HepG2 (cell line): ENCODE measurements at regions not wholly inside any gene's neighbourhood (a gene's known extent, or its start where the extent isn't known, plus 50 kb on each side); places are given as distances from the start of the nearest gene placed in this dataset.

ENCODE experiments used
- ATAC-seq: fragments of 200-7000 bp; cut with Tn5 transposase; 3 replicates; pipeline ENCODE4 v1.9.1; 2020; ENCODE audit warnings: mild to moderate bottlenecking, moderate library complexity
- BruUV-seq: library from RNA; stranded (reverse); fragments of 400-500 nt; replicated peaks from 2 replicates; lab custom pipeline; 2021; lab: Mats Ljungman, UMichigan
- CTCF ChIA-PET: fragments of 300-600 bp; formaldehyde crosslinking; extraction: SDS; loops from one replicate; lab custom pipeline; 2021; ENCODE audit warnings: low total read pairs, inconsistent platforms, low intra/inter-chr PET ratio; lab: Yijun Ruan, JAX
- POLR2A ChIA-PET: fragments of 350-600 bp; sonication (Branson Sonifier 250); formaldehyde crosslinking; loops from one replicate; lab custom pipeline; 2020; ENCODE audit warnings: antibody characterized with exemption, inconsistent platforms; lab: Yijun Ruan, JAX
- DNase-seq: peaks from one replicate; pipeline ENCODE4 v3.0.0-alpha.2; 2015; ENCODE audit warnings: low spot score
- FAIRE-seq: peaks from 3 replicates; lab custom pipeline; 2011; peaks lifted over from hg19 to GRCh38; lab: Jason Lieb, UNC
- H2AFZ ChIP-seq: one replicate; pipeline ENCODE4 v1.6.1; 2011; ENCODE audit warnings: low read length, inconsistent platforms
- H3K27ac ChIP-seq: fragments of 300-600 bp; 3 replicates; pipeline ENCODE4 v1.8.0; 2011; ENCODE audit warnings: mixed run types, mild to moderate bottlenecking, mixed read lengths, low read length, inconsistent platforms; ENCODE audit not compliant: insufficient read depth; ENCODE audit errors: extremely low read length
- H3K27me3 ChIP-seq, 2 experiments: fragments of 200-600 bp in 1 of 2; 2 replicates in 1 of 2; 3 replicates in 1 of 2; pipeline versions ENCODE4 v1.6.0 to v1.8.0; 2011; ENCODE audit warnings: low read length in 2 of 2, mild to moderate bottlenecking in 2 of 2, moderate library complexity in 2 of 2, inconsistent platforms in 1 of 2; ENCODE audit not compliant: insufficient read depth in 2 of 2, control insufficient read depth in 1 of 2
- H3K36me3 ChIP-seq, 2 experiments: fragments of 200-600 bp in 1 of 2; replicated peaks in 1 of 2; 2 replicates in 1 of 2; 3 replicates in 1 of 2; pipeline versions ENCODE4 v1.5.1 to v1.8.0; 2011; ENCODE audit warnings: low read length in 2 of 2, inconsistent platforms in 1 of 2; ENCODE audit not compliant: insufficient read depth in 2 of 2, control insufficient read depth in 1 of 2
- H3K4me1 ChIP-seq: 2 replicates; pipeline ENCODE4 v1.5.1; 2012; ENCODE audit warnings: low read length, inconsistent platforms; ENCODE audit not compliant: insufficient read depth
- H3K4me2 ChIP-seq: 2 replicates; pipeline ENCODE4 v1.6.0; 2011; ENCODE audit warnings: low read depth, low read length, inconsistent platforms
- H3K4me3 ChIP-seq, 3 experiments: fragments of 200-600 bp in 1 of 3; sonication (generic), shearing (Covaris generic) in 1 of 3; replicated peaks in 1 of 3; 2 replicates each; pipeline ENCODE4 v1.5.1; 2011 to 2016; ENCODE audit warnings: low read length in 3 of 3, inconsistent platforms in 2 of 3, low read depth in 2 of 3, mild to moderate bottlenecking in 2 of 3, control low read depth in 1 of 3, mixed read lengths in 1 of 3; ENCODE audit not compliant: insufficient read depth in 1 of 3
- H3K79me2 ChIP-seq: one replicate; pipeline ENCODE4 v1.6.1; 2011; ENCODE audit warnings: low read length, inconsistent platforms; ENCODE audit not compliant: insufficient read depth
- H3K9ac ChIP-seq: 2 replicates; pipeline ENCODE4 v1.6.0; 2011; ENCODE audit warnings: mild to moderate bottlenecking, low read depth, low read length, inconsistent platforms; ENCODE audit not compliant: insufficient read depth
- H3K9me3 ChIP-seq: 2 replicates; pipeline ENCODE4 v1.5.1; 2012; ENCODE audit warnings: mild to moderate bottlenecking, low read length
- H4K20me1 ChIP-seq: 2 replicates; pipeline ENCODE4 v1.6.0; 2011; ENCODE audit warnings: inconsistent platforms, mild to moderate bottlenecking, low read length, moderate library complexity; ENCODE audit not compliant: insufficient read depth
- FOSL2 ChIP-seq: sonication (generic); formaldehyde crosslinking; IDR thresholded peaks from 2 replicates; pipeline ENCODE4 v1.4.0; 2020; ENCODE audit warnings: missing genetic modification reagents
- FOXO1 ChIP-seq: sonication (generic); formaldehyde crosslinking; IDR thresholded peaks from 2 replicates; pipeline ENCODE4 v1.4.0; 2020; ENCODE audit warnings: missing genetic modification reagents
- ZBTB40 ChIP-seq, 2 experiments: fragments of 450-650 bp in 1 of 2; sonication (generic) in 1 of 2; formaldehyde crosslinking in 1 of 2; IDR thresholded peaks; 2 replicates each; pipeline versions ENCODE4 v1.6.1 to v1.8.0; 2016 to 2022; ENCODE audit warnings: antibody characterized with exemption in 1 of 2, mild to moderate bottlenecking in 1 of 2, missing genetic modification reagents in 1 of 2
- ZNF276 ChIP-seq: sonication (generic); formaldehyde crosslinking; IDR thresholded peaks from 2 replicates; pipeline ENCODE4 v1.4.0; 2020; ENCODE audit warnings: mild to moderate bottlenecking, low read depth, missing genetic modification reagents
- ZNF280B ChIP-seq: sonication (generic); formaldehyde crosslinking; IDR thresholded peaks from 2 replicates; pipeline ENCODE4 v1.5.0; 2020; ENCODE audit warnings: missing genetic modification reagents, mild to moderate bottlenecking, borderline replicate concordance
- WGBS: methylation state at CpG from one replicate; pipeline ENCODE4 v1.1.6; 2017; ENCODE audit warnings: low lambda C conversion rate; 5-methylcytosine and 5-hydroxymethylcytosine counted together
- in situ Hi-C: cut with HindIII; loops from 2 replicates; pipeline ENCODE4 v1.10.0; 2017; ENCODE audit warnings: low pct_unique_long_range_greater_than_20kb; ENCODE audit not compliant: extremely low pct_ligation_motif_present
- intact Hi-C: fragments of 100-400 bp; cut with micrococcal nuclease; formaldehyde crosslinking; loops from one replicate; pipeline ENCODE4 v1.10.0; 2022; ENCODE audit not compliant: unreplicated experiment

GRCh38 chr6:41469156-41470028 is 76.8 kb upstream of the FOXP4 start:
- ChIA-PET POLR2A (interaction anchor here (0.8 to 1.0 kb wide), 2 partner anchors 13 to 109 kb away, joined by 3 read pairs; no protein-coding TSS in a partner anchor), CTCF (no interaction called here)
- ATAC-seq (no peak), FAIRE-seq (no peak), DNase-seq (no peak)
- Histone ChIP-seq H2AFZ (no peak overlapping the region), H3K36me3 (no peaks in the 10 kb centered on the region), H3K9ac (no peak overlapping the region), H3K4me3 (no peak overlapping the region), H3K79me2 (no peaks in the 10 kb centered on the region), H3K4me2 (no peak overlapping the region), H3K27ac (no peak overlapping the region), H4K20me1 (no peaks in the 10 kb centered on the region), H3K9me3 (no peaks in the 10 kb centered on the region), H3K4me1 (peaks cover 31% of the 10 kb centered on the region), H3K27me3 (peaks cover 11 to 67% of the 10 kb centered on the region in 2 experiments)
- TF ChIP-seq FOSL2 (CRISPR knock-in tag) = no peak
- no peak for TF ChIP-seq ZBTB40 (IDR thresholded peaks at IDR 0.05)
- TF ChIP-seq ZBTB40 (CRISPR knock-in tag; IDR thresholded peaks at IDR 0.05) = no peak
- no peak for TF ChIP-seq ZNF280B (CRISPR knock-in tag)
- TF ChIP-seq FOXO1 (CRISPR knock-in tag) = no peak
- no peak for TF ChIP-seq ZNF276 (CRISPR knock-in tag)
- in situ Hi-C loops (no loop called here), intact Hi-C loops (no loop called here)
- no TSS peak for BruUV-seq
- WGBS = 42% methylated on average over 20 of the region's 20 CpGs
